ENCODE measurements at regions not wholly inside any gene's neighbourhood (a gene's known extent, or its start where the extent isn't known, plus 50 kb on each side); places are given as distances from the start of the nearest gene placed in this dataset.
A peak's percentile ranks its signal among the peaks of the same experiment; 100 is the strongest.

GRCh38 chr4:123747016-123747415 lies 350.4 kb downstream of the SPRY1 start:
- FAIRE-seq: no peak
- Histone ChIP-seq H3K27ac (ENCODE audit: low read depth in 1 of 3, low read length in 2 of 3) (no peak overlapping the region), H3K4me3 (ENCODE audit: low read depth in 1 of 3, low read length in 3 of 3) (no peak overlapping the region), H3K36me3 (ENCODE audit: control insufficient read depth in 3 of 3, insufficient read depth in 2 of 3, low read depth in 1 of 3, low read length in 3 of 3) (no peaks in the 10 kb centered on the region), H3K4me1 (ENCODE audit: control insufficient read depth in 3 of 3, insufficient read depth in 2 of 3, low read depth in 1 of 3, low read length in 2 of 3) (peaks cover 0 to 30% (median 0%) of the 10 kb centered on the region in 3 donors), H3K9me3 (ENCODE audit: control insufficient read depth in 2 of 2, insufficient read depth in 1 of 2, low read depth in 1 of 2, low read length in 1 of 2) (peaks cover 0 to 5% of the 10 kb centered on the region in 2 donors), H3K27me3 (ENCODE audit: control insufficient read depth in 3 of 3, insufficient read depth in 3 of 3, low read length in 3 of 3) (no peaks in the 10 kb centered on the region)
- WGBS, 3 donors: 75 to 91% (median 79%) methylated on average over 7 of the region's 7 CpGs
- DNase-seq: no peak

- H3K27ac ChIP-seq (ENCODE audit: low read depth in 1 of 3, low read length in 2 of 3): peak overlapping the region in 1 of 3 donors; percentile 86
- peaks cover 0 to 28% (median 0%) of the 10 kb centered on the region in 3 donors for H3K4me1 ChIP-seq (ENCODE audit: control insufficient read depth in 3 of 3, insufficient read depth in 2 of 3, low read depth in 1 of 3, low read length in 2 of 3)
- no peak for DNase-seq
Measured at GRCh38 chr4:123748806-123749205, 352.2 kb downstream of the SPRY1 start.

GRCh38 chr4:123749383-123749782 lies 352.8 kb downstream of the SPRY1 start:
- Histone ChIP-seq H3K4me3 (ENCODE audit: low read depth in 1 of 3, low read length in 3 of 3) (no peak overlapping the region), H3K9me3 (ENCODE audit: control insufficient read depth in 2 of 2, insufficient read depth in 1 of 2, low read depth in 1 of 2, low read length in 1 of 2) (peaks cover 0 to 5% of the 10 kb centered on the region in 2 donors), H3K4me1 (ENCODE audit: control insufficient read depth in 3 of 3, insufficient read depth in 2 of 3, low read depth in 1 of 3, low read length in 2 of 3) (peaks cover 0 to 25% (median 0%) of the 10 kb centered on the region in 3 donors), H3K36me3 (ENCODE audit: control insufficient read depth in 3 of 3, insufficient read depth in 2 of 3, low read depth in 1 of 3, low read length in 3 of 3) (no peaks in the 10 kb centered on the region), H3K27ac (ENCODE audit: low read depth in 1 of 3, low read length in 2 of 3) (peak overlapping the region in 1 of 3 donors; percentile 86), H3K27me3 (ENCODE audit: control insufficient read depth in 3 of 3, insufficient read depth in 3 of 3, low read length in 3 of 3) (no peaks in the 10 kb centered on the region)
- DNase-seq (peak in 1 of 2 donors; percentile 20), FAIRE-seq (no peak)
- WGBS, 3 donors: 79 to 91% (median 85%) methylated on average over 7 of the region's 7 CpGs

More at GRCh38 chr4:123748806-123749205, 352.2 kb downstream of the SPRY1 start:
- Histone ChIP-seq H3K4me3 (ENCODE audit: low read depth in 1 of 3, low read length in 3 of 3) (no peak overlapping the region), H3K27me3 (ENCODE audit: control insufficient read depth in 3 of 3, insufficient read depth in 3 of 3, low read length in 3 of 3) (no peaks in the 10 kb centered on the region), H3K36me3 (ENCODE audit: control insufficient read depth in 3 of 3, insufficient read depth in 2 of 3, low read depth in 1 of 3, low read length in 3 of 3) (no peaks in the 10 kb centered on the region), H3K9me3 (ENCODE audit: control insufficient read depth in 2 of 2, insufficient read depth in 1 of 2, low read depth in 1 of 2, low read length in 1 of 2) (peaks cover 0 to 5% of the 10 kb centered on the region in 2 donors)
- 76 to 95% (median 81%) methylated on average over 3 of the region's 3 CpGs for WGBS, 3 donors
- FAIRE-seq: no peak

- no peaks in the 10 kb centered on the region for H3K36me3 ChIP-seq (ENCODE audit: control insufficient read depth in 3 of 3, insufficient read depth in 2 of 3, low read depth in 1 of 3, low read length in 3 of 3)
- DNase-seq: peak; percentile 81 to 92
- peak overlapping the region in 2 of 3 donors; percentile 42 to 86 for H3K27ac ChIP-seq (ENCODE audit: low read depth in 1 of 3, low read length in 2 of 3)
- H3K4me1 ChIP-seq (ENCODE audit: control insufficient read depth in 3 of 3, insufficient read depth in 2 of 3, low read depth in 1 of 3, low read length in 2 of 3): peaks cover 0 to 19% (median 0%) of the 10 kb centered on the region in 3 donors
- no peaks in the 10 kb centered on the region for H3K27me3 ChIP-seq (ENCODE audit: control insufficient read depth in 3 of 3, insufficient read depth in 3 of 3, low read length in 3 of 3)
- H3K4me3 ChIP-seq (ENCODE audit: low read depth in 1 of 3, low read length in 3 of 3): no peak overlapping the region
- FAIRE-seq: no peak
- 15 to 59% (median 28%) methylated on average over 3 of the region's 3 CpGs for WGBS, 3 donors
- H3K9me3 ChIP-seq (ENCODE audit: control insufficient read depth in 2 of 2, insufficient read depth in 1 of 2, low read depth in 1 of 2, low read length in 1 of 2): peaks cover 0 to 5% of the 10 kb centered on the region in 2 donors
Measured at GRCh38 chr4:123750044-123750443, 353.4 kb downstream of the SPRY1 start.

DNA sequence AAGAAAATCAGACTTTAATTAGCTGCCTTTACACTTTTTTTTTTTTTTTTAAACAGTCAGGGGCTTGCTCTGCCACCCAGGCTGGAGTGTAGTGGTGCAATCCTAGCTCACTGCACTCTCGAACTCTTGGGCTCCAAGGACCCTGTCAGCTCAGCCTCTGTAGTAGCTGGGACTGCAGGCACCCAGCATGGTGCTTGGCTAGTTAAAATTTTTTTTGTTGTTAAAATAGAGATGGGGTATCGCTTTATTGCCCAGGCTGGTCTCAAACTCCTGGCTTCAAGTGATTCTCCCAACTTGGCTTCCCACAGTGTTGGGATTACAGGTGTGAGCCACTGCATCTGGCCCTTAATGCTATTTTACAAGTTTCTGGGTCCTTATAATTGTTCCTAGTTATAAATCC lies 359.1 kb downstream of the SPRY1 start:
- H3K4me3 ChIP-seq (ENCODE audit: low read depth in 1 of 3, low read length in 3 of 3): no peak overlapping the region
- no peaks in the 10 kb centered on the region for H3K27me3 ChIP-seq (ENCODE audit: control insufficient read depth in 3 of 3, insufficient read depth in 3 of 3, low read length in 3 of 3)
- no peak overlapping the region for H3K27ac ChIP-seq (ENCODE audit: low read depth in 1 of 3, low read length in 2 of 3)
- FAIRE-seq (no peak), DNase-seq (no peak)
- H3K9me3 ChIP-seq (ENCODE audit: control insufficient read depth in 2 of 2, insufficient read depth in 1 of 2, low read depth in 1 of 2, low read length in 1 of 2): peaks cover 0 to 5% of the 10 kb centered on the region in 2 donors
- peaks cover 0 to 7% (median 0%) of the 10 kb centered on the region in 3 donors for H3K4me1 ChIP-seq (ENCODE audit: control insufficient read depth in 3 of 3, insufficient read depth in 2 of 3, low read depth in 1 of 3, low read length in 2 of 3)
- H3K36me3 ChIP-seq (ENCODE audit: control insufficient read depth in 3 of 3, insufficient read depth in 2 of 3, low read depth in 1 of 3, low read length in 3 of 3): no peaks in the 10 kb centered on the region
- WGBS, 3 donors: 73 to 95% (median 91%) methylated on average over 2 of the region's 2 CpGs

GRCh38 chr4:123767806-123768205 lies 371.2 kb downstream of the SPRY1 start:
- H3K36me3 ChIP-seq (ENCODE audit: control insufficient read depth in 3 of 3, insufficient read depth in 2 of 3, low read depth in 1 of 3, low read length in 3 of 3): no peaks in the 10 kb centered on the region
- no peak overlapping the region for H3K4me3 ChIP-seq (ENCODE audit: low read depth in 1 of 3, low read length in 3 of 3)
- no peaks in the 10 kb centered on the region for H3K4me1 ChIP-seq (ENCODE audit: control insufficient read depth in 3 of 3, insufficient read depth in 2 of 3, low read depth in 1 of 3, low read length in 2 of 3)
- no peak for FAIRE-seq
- H3K27me3 ChIP-seq (ENCODE audit: control insufficient read depth in 3 of 3, insufficient read depth in 3 of 3, low read length in 3 of 3): no peaks in the 10 kb centered on the region
- WGBS, 3 donors: 48 to 50% (median 49%) methylated on average over 2 of the region's 2 CpGs
- DNase-seq: no peak
- no peaks in the 10 kb centered on the region for H3K9me3 ChIP-seq (ENCODE audit: control insufficient read depth in 2 of 2, insufficient read depth in 1 of 2, low read depth in 1 of 2, low read length in 1 of 2)
- H3K27ac ChIP-seq (ENCODE audit: low read depth in 1 of 3, low read length in 2 of 3): no peak overlapping the region

DNA sequence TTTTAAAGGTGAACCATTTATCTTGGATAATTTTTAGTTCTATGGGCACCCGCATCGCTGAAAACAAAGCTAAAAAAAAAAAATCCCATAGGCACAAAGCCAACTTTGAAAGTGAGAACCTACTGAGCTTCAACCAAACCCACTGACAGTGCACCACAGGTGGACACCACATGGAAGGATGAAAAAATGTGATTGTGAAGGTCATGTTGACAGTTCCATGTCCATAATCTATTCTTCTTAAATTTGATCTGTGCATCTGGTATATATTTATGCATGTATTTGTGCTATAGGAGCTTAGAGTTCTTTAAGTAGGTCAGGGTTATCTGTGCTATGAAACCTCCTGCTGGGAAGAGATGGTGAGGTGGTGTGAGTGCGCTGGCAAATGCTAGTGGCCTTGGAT lies 374.3 kb downstream of the SPRY1 start:
- DNase-seq (no peak), FAIRE-seq (no peak)
- Histone ChIP-seq H3K27ac (ENCODE audit: low read depth in 1 of 3, low read length in 2 of 3) (no peak overlapping the region), H3K36me3 (ENCODE audit: control insufficient read depth in 3 of 3, insufficient read depth in 2 of 3, low read depth in 1 of 3, low read length in 3 of 3) (no peaks in the 10 kb centered on the region), H3K27me3 (ENCODE audit: control insufficient read depth in 3 of 3, insufficient read depth in 3 of 3, low read length in 3 of 3) (no peaks in the 10 kb centered on the region), H3K4me3 (ENCODE audit: low read depth in 1 of 3, low read length in 3 of 3) (no peak overlapping the region), H3K9me3 (ENCODE audit: control insufficient read depth in 2 of 2, insufficient read depth in 1 of 2, low read depth in 1 of 2, low read length in 1 of 2) (no peaks in the 10 kb centered on the region), H3K4me1 (ENCODE audit: control insufficient read depth in 3 of 3, insufficient read depth in 2 of 3, low read depth in 1 of 3, low read length in 2 of 3) (no peaks in the 10 kb centered on the region)
- 95 to 98% (median 95%) methylated on average over 3 of the region's 3 CpGs for WGBS, 3 donors

- no peaks in the 10 kb centered on the region for H3K4me1 ChIP-seq (ENCODE audit: control insufficient read depth in 3 of 3, insufficient read depth in 2 of 3, low read depth in 1 of 3, low read length in 2 of 3)
- 77 to 95% (median 84%) methylated on average over 1 of the region's 1 CpG for WGBS, 3 donors
- no peaks in the 10 kb centered on the region for H3K27me3 ChIP-seq (ENCODE audit: control insufficient read depth in 3 of 3, insufficient read depth in 3 of 3, low read length in 3 of 3)
- H3K4me3 ChIP-seq (ENCODE audit: low read depth in 1 of 3, low read length in 3 of 3): no peak overlapping the region
- H3K27ac ChIP-seq (ENCODE audit: low read depth in 1 of 3, low read length in 2 of 3): no peak overlapping the region
- H3K9me3 ChIP-seq (ENCODE audit: control insufficient read depth in 2 of 2, insufficient read depth in 1 of 2, low read depth in 1 of 2, low read length in 1 of 2): peaks cover 0 to 2% of the 10 kb centered on the region in 2 donors
- H3K36me3 ChIP-seq (ENCODE audit: control insufficient read depth in 3 of 3, insufficient read depth in 2 of 3, low read depth in 1 of 3, low read length in 3 of 3): no peaks in the 10 kb centered on the region
- no peak for FAIRE-seq
- DNase-seq: no peak
Measured at GRCh38 chr4:123776267-123776666, 379.7 kb downstream of the SPRY1 start.

DNA sequence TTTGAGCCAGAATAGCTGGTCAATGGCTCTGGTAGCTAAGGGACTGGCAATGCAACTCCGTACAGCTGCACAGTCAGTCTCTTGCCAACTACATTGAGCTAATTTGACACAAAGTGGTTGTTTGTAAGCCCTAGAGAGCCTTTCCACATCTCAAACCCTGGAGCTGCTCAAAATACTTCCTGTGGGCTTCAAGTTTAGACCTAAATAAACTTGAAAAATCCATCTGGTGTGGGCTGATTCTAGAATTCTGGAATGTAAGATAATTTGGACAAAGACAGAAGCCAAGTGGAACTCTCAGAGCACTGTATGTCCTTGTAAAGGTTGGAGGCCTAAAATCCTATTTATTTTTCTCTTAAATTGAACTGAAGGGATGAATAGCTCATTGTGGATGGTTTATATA lies 380.8 kb downstream of the SPRY1 start:
- H3K4me1 ChIP-seq (ENCODE audit: control insufficient read depth in 3 of 3, insufficient read depth in 2 of 3, low read depth in 1 of 3, low read length in 2 of 3): no peaks in the 10 kb centered on the region
- no peaks in the 10 kb centered on the region for H3K36me3 ChIP-seq (ENCODE audit: control insufficient read depth in 3 of 3, insufficient read depth in 2 of 3, low read depth in 1 of 3, low read length in 3 of 3)
- H3K27ac ChIP-seq (ENCODE audit: low read depth in 1 of 3, low read length in 2 of 3): no peak overlapping the region
- H3K27me3 ChIP-seq (ENCODE audit: control insufficient read depth in 3 of 3, insufficient read depth in 3 of 3, low read length in 3 of 3): no peaks in the 10 kb centered on the region
- FAIRE-seq (no peak), DNase-seq (no peak)
- 51 to 84% (median 80%) methylated on average over 1 of the region's 1 CpG for WGBS, 3 donors
- no peak overlapping the region for H3K4me3 ChIP-seq (ENCODE audit: low read depth in 1 of 3, low read length in 3 of 3)
- peaks cover 0 to 2% of the 10 kb centered on the region in 2 donors for H3K9me3 ChIP-seq (ENCODE audit: control insufficient read depth in 2 of 2, insufficient read depth in 1 of 2, low read depth in 1 of 2, low read length in 1 of 2)

All from small intestine (tissue), 7 donors.